GM19025 (cell line): ENCODE measurements at regions not wholly inside any gene's neighbourhood (a gene's known extent, or its start where the extent isn't known, plus 50 kb on each side); places are given as distances from the start of the nearest gene placed in this dataset.

Source experiments
- ATAC-seq: cut with Tn5 transposase; IDR thresholded peaks from one replicate; pipeline ENCODE4 v1.9.1; 2021; ENCODE audit warnings: mild to moderate bottlenecking, low read depth, moderate library complexity; ENCODE audit not compliant: unreplicated experiment

GRCh38 chr2:9769171-9770005 lies 73.9 kb upstream of the TAF1B start:
- no peak for ATAC-seq

- ATAC-seq = no peak
Observed at GRCh38 chr2:9770006-9770307, 73.3 kb upstream of the TAF1B start.

- ATAC-seq = no peak
Observed at GRCh38 chr2:9770308-9771100, 72.8 kb upstream of the TAF1B start.

- no peak for ATAC-seq
Observed at GRCh38 chr2:9771101-9771449, 72.2 kb upstream of the TAF1B start.

GRCh38 chr2:9771481-9772017 lies 71.7 kb upstream of the TAF1B start:
- no peak for ATAC-seq

- no peak for ATAC-seq
Observed at GRCh38 chr2:9772035-9772998, 71.0 kb upstream of the TAF1B start.

GRCh38 chr2:9772999-9773902 lies 70.0 kb upstream of the TAF1B start:
- ATAC-seq = no peak

- no peak for ATAC-seq
Observed at GRCh38 chr2:9773903-9774239, 69.4 kb upstream of the TAF1B start.

- ATAC-seq = no peak
Observed at GRCh38 chr2:9774266-9774665, 69.0 kb upstream of the TAF1B start.

GRCh38 chr2:9775351-9775750 lies 67.9 kb upstream of the TAF1B start:
- no peak for ATAC-seq

GRCh38 chr2:9775999-9776712 lies 67.1 kb upstream of the TAF1B start:
- no peak for ATAC-seq

- ATAC-seq = no peak
Observed at GRCh38 chr2:9777081-9777480, 66.2 kb upstream of the TAF1B start.

- no peak for ATAC-seq
Observed at GRCh38 chr2:9778012-9778411, 65.3 kb upstream of the TAF1B start.

GRCh38 chr2:9778471-9779316 lies 64.6 kb upstream of the TAF1B start:
- no peak for ATAC-seq

- ATAC-seq = no peak
Observed at GRCh38 chr2:9779596-9780264, 63.5 kb upstream of the TAF1B start.

- ATAC-seq = no peak
Observed at GRCh38 chr2:9780368-9781130, 62.7 kb upstream of the TAF1B start.

GRCh38 chr2:9781252-9781651 lies 62.0 kb upstream of the TAF1B start:
- ATAC-seq = no peak
